AG09309 (cell line): ENCODE measurements at regions not wholly inside any gene's neighbourhood (a gene's known extent, or its start where the extent isn't known, plus 50 kb on each side); places are given as distances from the start of the nearest gene placed in this dataset.

ENCODE experiments used
- DNase-seq: peaks from one replicate; pipeline ENCODE4 v3.0.0-alpha.2; 2010; ENCODE audit warnings: low read depth
- H3K4me3 ChIP-seq: 2 replicates; pipeline ENCODE4 v1.5.1; 2011; ENCODE audit warnings: mild to moderate bottlenecking, low read depth, low read length, moderate library complexity; ENCODE audit not compliant: control insufficient read depth
- CTCF ChIP-seq: IDR thresholded peaks from 2 replicates; pipeline ENCODE4 v1.5.1; 2011; ENCODE audit warnings: mild to moderate bottlenecking, low read depth, low read length, inconsistent platforms; ENCODE audit not compliant: insufficient read depth, control insufficient read depth; ENCODE audit errors: missing control alignments

GRCh38 chr10:128298587-128298986 lies 172.4 kb upstream of the MKI67 start:
- no peak overlapping the region for H3K4me3 ChIP-seq
- TF ChIP-seq CTCF = no peak
- DNase-seq = no peak

GRCh38 chr10:128300290-128300824 lies 174.1 kb upstream of the MKI67 start:
- TF ChIP-seq CTCF = no peak
- H3K4me3 ChIP-seq = no peak overlapping the region
- DNase-seq = no peak

GRCh38 chr10:128301051-128301450 lies 174.8 kb upstream of the MKI67 start:
- no peak for DNase-seq
- H3K4me3 ChIP-seq = no peak overlapping the region

GRCh38 chr10:128302808-128303207 lies 176.6 kb upstream of the MKI67 start:
- no peak for DNase-seq
- TF ChIP-seq CTCF = no peak
- no peak overlapping the region for H3K4me3 ChIP-seq

More at GRCh38 chr10:128301051-128301450, 174.8 kb upstream of the MKI67 start:
- TF ChIP-seq CTCF = no peak

- no peak overlapping the region for H3K4me3 ChIP-seq
- no peak for TF ChIP-seq CTCF
- DNase-seq = no peak
Measured at GRCh38 chr10:128304271-128304670, 178.0 kb upstream of the MKI67 start.

- no peak overlapping the region for H3K4me3 ChIP-seq
- TF ChIP-seq CTCF = no peak
Measured at GRCh38 chr10:128305601-128306345, 179.6 kb upstream of the MKI67 start.

GRCh38 chr10:128306535-128306934 lies 180.3 kb upstream of the MKI67 start:
- no peak for TF ChIP-seq CTCF
- no peak overlapping the region for H3K4me3 ChIP-seq
- DNase-seq = no peak

More at GRCh38 chr10:128305601-128306345, 179.6 kb upstream of the MKI67 start:
- DNase-seq = no peak
